Fibroblast of lung (primary cell): ENCODE measurements at regions not wholly inside any gene's neighbourhood (a gene's known extent, or its start where the extent isn't known, plus 50 kb on each side); places are given as distances from the start of the nearest gene placed in this dataset.

ENCODE experiments used
- CTCF ChIP-seq, 2 donors: IDR thresholded peaks in 1 of 2; conservative IDR thresholded peaks in 1 of 2; 1 replicate in 1 of 2; 2 replicates in 1 of 2; pipeline ENCODE4 v1.5.1; 2011 to 2012; ENCODE audit warnings: low read length in 2 of 2, control low read depth in 1 of 2, inconsistent platforms in 1 of 2, low read depth in 1 of 2, mild to moderate bottlenecking in 1 of 2
- EZH2 ChIP-seq: IDR thresholded peaks from 2 replicates; pipeline ENCODE4 v1.5.1; 2012; ENCODE audit warnings: low read length, control low read depth, mild to moderate bottlenecking; ENCODE audit errors: missing control alignments

GRCh38 chr9:107706701-107707427, 217.3 kb upstream of the KLF4 start:
- TF ChIP-seq CTCF (conservative IDR thresholded peaks at IDR 0.05 in 1 of 2, IDR thresholded peaks at IDR 0.05 in 1 of 2; ENCODE audit: low read depth in 1 of 2, low read length in 2 of 2) (no peak), EZH2 (no peak)
